ENCODE measurements at regions not wholly inside any gene's neighbourhood (a gene's known extent, or its start where the extent isn't known, plus 50 kb on each side); places are given as distances from the start of the nearest gene placed in this dataset.
"Not testable (repeated sequence)": the region's sequence is repeated elsewhere in the genome, so short reads cannot be mapped to it uniquely, and the experiment has no call there.

GRCh38 chr3:174336784-174337183 lies 522.4 kb upstream of the NAALADL2 start:
- DNase-seq (ENCODE audit: low spot score) = no peak

DNA sequence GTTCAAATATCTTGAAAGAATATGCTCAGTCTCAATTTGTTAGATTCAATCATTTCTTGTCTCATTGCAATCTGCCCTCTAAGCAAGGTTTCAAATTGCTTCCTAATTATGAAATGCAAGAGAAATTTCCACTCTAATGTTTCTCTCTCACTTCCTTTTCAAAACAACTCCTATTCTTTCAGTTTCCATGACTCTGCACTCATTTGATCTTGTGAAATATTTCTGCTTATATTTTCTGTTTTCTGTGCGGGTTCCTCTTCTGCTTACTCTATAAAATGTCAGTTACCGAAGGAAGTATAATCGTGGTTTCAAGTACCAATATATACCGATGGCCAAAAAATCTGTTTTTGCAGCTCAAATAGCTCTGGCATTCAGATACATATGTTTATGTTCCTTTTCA lies 521.9 kb upstream of the NAALADL2 start:
- DNase-seq (ENCODE audit: low spot score) = no peak

- no peak for DNase-seq (ENCODE audit: low spot score)
Observed at GRCh38 chr3:174340624-174341587, 518.2 kb upstream of the NAALADL2 start.

DNA sequence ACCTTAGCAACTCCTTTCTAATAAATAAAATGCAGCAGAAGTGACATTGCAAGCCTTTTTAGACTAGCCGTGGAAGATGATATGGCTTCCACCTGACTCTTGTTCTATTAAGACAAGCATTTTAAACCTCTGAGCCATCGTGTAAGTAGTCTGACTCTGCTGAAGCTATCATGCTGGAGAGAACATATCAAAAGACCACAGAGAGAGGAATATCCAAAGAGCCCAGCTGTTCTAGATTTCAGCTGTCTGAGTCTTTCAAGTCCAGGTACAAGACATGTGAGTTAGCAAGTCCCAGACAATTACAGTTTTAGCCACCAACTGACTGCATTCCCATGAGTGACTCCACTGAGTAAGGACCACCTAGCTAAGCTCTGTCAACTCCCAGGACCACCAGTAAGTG lies 517.0 kb upstream of the NAALADL2 start:
- DNase-seq (ENCODE audit: low spot score) = no peak

DNA sequence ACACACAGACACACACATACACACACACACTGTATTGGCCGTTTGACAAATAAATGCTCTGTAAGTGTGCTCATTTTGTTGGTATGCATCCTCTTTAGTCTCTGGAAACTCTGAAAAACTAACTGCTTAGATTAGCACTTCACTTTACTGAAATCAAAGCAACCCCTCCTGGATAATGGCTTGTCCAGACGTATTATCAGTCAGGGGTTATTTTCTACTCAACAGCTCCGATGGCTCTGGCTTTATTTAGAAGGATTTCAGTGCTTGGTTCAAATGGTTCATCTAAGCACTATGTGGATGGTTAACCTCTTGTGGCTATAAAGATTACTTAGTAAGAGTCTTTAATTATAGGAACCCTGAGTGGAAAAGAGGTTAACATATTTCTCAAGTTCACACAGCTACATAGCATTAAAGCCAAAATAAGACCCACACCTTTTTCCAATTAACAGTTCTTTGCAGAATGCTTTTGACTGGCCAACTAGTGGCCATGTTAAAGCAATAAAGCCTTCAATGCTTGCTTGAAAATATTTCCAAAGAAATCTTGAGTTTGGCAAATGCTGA lies 516.1 kb upstream of the NAALADL2 start:
- no peak for DNase-seq (ENCODE audit: low spot score)

GRCh38 chr3:174346141-174346540 lies 513.0 kb upstream of the NAALADL2 start:
- DNase-seq (ENCODE audit: low spot score) = no peak

DNA sequence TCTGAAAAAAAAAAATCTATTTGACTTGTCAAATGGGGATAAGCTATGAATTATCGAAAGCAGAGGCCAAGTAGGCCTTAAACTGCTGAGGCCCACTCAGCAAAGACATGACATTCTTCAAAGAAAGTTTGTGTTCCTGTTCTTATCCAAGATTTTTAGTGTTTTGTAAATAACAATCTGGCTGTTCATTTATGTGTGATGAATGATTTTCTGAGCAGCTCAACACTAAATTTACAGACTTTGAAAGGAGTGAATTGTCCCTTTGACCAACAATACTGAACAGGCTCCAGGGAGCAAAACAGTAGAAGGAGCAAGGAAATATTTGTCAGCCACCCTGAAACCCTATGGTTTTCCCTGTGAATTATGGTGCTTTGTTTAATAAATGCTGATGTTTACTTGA lies 512.6 kb upstream of the NAALADL2 start:
- no peak for DNase-seq (ENCODE audit: low spot score)

- DNase-seq (ENCODE audit: low spot score) = no peak
Observed at GRCh38 chr3:174347474-174348138, 511.5 kb upstream of the NAALADL2 start.

DNA sequence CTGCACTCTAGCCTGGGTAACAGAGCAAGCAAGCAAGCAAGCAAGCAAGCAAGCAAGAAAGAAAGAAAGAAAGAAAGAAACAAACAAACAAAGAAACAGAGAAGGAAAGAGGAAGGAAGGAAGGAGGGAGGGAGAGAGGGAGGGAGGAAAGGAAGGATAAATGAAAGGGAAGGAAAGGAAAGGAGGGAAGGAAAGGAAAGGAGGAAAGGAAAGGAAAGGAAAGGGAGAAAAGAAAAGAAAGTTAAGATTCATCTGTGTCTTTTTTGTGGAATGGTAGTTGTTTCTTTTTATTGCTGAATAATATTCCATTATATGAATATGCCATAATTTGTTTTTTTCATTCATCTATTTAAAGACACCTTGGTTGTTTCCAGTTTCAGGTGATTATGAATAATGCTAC lies 506.9 kb upstream of the NAALADL2 start:
- no peak for DNase-seq (ENCODE audit: low spot score)

DNA sequence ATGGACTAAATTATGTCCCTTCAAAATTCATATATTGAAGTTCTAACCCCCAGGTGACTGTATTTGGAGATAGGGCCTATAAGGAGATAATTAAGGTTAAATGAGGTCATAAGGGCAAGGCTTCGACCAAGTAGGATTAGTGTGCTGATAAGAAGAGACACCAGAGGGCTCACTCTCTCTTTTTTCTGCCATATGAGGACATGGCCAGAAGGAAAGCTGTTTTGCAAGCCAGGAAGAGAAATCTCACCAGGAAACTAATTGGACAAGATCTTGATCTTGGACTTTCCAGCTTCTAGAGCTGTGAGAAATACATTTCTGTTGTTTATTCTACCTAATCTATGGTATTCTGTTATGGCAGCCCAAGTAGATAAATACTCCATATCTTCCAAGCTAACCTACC lies 503.6 kb upstream of the NAALADL2 start:
- DNase-seq (ENCODE audit: low spot score) = no peak

- DNase-seq (ENCODE audit: low spot score) = no peak
Observed at GRCh38 chr3:174356596-174356995, 502.5 kb upstream of the NAALADL2 start.

DNA sequence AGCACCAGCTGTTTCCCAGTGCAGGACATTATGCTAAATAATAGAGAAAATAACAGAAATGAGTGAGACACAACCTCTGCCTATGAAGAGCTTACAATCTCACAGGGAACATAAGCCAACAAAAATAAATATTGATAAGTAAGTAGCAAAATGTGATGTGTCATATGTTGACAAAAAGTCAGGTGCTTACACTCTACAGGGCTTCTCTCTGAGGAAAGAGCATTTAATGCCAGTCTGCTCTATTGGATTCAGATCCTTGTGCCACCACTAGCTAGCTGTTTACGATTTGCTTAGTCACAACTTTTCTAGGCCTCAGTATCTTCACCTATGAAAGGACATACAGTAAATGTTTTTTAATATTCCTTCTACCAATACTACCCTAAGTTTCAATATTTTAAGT lies 500.9 kb upstream of the NAALADL2 start:
- DNase-seq (ENCODE audit: low spot score) = no peak

DNA sequence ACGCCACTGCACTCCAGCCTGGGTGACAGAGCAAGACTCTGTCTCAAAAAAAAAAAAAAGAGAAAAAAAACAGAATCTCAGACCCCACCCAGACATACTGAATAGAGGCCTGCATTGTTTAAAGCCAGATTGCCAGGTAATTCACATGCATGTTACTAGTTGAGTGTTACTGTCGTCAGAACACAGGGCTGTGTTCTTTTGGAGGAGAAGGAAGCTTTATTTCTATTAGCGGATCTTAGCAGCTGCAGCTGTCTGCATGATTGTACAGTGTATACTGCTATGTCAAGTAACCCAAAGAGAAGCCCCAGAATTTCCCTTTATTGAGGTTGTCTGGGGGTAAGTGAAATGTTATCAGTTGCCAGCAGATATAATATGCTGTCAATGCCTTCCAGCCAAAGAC lies 496.6 kb upstream of the NAALADL2 start:
- DNase-seq (ENCODE audit: low spot score) = no peak

DNA sequence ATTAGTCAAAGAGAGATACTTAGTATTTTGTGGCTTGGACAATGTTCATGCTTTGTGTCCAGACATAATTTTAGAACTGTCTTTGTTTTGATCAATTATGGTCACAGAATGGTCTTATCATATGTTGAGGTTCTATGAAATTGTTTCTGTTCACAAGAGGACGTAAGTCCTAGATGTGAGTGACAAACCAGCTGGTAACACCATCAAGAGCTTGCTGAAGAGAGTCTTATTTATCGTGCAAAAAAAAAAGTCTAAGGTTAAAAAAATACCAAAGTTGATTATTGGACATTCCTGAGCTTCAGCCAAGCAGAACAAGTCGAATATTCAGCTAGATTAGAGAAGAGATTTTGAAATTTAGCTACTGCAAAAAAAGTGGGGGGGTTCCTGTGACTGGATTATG lies 495.9 kb upstream of the NAALADL2 start:
- no peak for DNase-seq (ENCODE audit: low spot score)

GRCh38 chr3:174365796-174366195 lies 493.3 kb upstream of the NAALADL2 start:
- no peak for DNase-seq (ENCODE audit: low spot score)

DNA sequence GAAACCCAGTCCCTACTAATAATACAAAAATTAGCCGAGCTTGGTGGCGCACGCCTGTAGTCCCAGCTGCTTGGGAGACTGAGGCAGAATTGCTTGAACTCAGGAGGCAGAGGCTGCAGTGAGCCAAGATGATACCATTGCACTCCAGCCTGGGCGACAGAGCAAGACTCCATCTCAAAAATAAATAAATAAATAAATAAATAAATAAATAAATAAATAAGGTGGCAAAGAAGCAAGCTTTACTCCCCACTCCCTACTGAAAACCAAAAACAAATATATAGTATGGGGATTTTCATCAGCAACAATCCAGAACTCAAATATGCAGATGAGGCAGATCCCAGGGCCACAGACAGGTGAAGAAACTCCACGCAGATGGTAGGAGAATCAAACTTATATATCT lies 492.2 kb upstream of the NAALADL2 start:
- not testable (repeated sequence) for DNase-seq (ENCODE audit: low spot score)

DNA sequence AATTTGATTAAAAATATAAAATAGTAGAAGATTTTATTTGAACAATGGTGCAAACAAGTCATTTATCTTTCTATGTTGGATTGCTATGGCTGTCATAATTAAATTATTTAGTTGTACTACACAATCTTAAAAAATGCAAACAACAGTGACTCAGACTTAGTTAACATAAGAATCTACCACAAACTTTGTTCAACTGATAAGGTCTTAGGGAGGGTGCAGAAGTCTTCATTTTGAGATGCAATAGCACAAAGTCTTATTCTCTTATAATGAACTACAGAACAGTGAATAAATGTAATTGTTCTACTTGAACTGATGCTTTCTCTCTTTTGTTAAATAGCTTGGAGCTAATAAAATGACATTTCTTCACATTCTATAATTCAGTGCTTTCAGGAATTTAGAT lies 482.8 kb upstream of the NAALADL2 start:
- no peak for DNase-seq (ENCODE audit: low spot score)

GRCh38 chr3:174377096-174377495 lies 482.0 kb upstream of the NAALADL2 start:
- no peak for DNase-seq (ENCODE audit: low spot score)

GRCh38 chr3:174377684-174378083 lies 481.4 kb upstream of the NAALADL2 start:
- no peak for DNase-seq (ENCODE audit: low spot score)

DNA sequence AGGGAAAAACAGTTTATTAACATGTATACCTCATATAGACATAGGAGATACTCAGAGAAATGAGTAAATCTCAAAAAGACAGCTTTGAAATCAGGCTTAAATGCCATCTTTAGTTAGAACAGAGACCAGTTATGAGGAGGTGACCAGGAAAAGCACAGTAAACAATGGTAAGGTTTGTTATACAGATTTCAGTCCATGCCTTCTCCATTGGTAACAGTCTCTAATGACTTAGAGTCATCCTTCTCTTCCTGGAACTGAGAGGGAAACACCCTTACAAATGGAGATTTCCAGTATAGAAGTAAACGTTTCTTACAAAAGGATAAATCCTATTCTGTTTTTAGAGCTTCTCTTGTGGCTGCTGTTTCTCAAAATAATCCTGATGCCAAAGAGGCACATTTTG lies 476.3 kb upstream of the NAALADL2 start:
- no peak for DNase-seq (ENCODE audit: low spot score)

- DNase-seq (ENCODE audit: low spot score) = no peak
Observed at GRCh38 chr3:174387736-174388135, 471.4 kb upstream of the NAALADL2 start.

GRCh38 chr3:174397848-174398247 lies 461.3 kb upstream of the NAALADL2 start:
- DNase-seq (ENCODE audit: low spot score) = no peak

GRCh38 chr3:174398761-174399160 lies 460.4 kb upstream of the NAALADL2 start:
- DNase-seq (ENCODE audit: low spot score) = no peak

Measured in HuH-7.5 (cell line).